ENCODE measurements at regions not wholly inside any gene's neighbourhood (a gene's known extent, or its start where the extent isn't known, plus 50 kb on each side); places are given as distances from the start of the nearest gene placed in this dataset.

DNA sequence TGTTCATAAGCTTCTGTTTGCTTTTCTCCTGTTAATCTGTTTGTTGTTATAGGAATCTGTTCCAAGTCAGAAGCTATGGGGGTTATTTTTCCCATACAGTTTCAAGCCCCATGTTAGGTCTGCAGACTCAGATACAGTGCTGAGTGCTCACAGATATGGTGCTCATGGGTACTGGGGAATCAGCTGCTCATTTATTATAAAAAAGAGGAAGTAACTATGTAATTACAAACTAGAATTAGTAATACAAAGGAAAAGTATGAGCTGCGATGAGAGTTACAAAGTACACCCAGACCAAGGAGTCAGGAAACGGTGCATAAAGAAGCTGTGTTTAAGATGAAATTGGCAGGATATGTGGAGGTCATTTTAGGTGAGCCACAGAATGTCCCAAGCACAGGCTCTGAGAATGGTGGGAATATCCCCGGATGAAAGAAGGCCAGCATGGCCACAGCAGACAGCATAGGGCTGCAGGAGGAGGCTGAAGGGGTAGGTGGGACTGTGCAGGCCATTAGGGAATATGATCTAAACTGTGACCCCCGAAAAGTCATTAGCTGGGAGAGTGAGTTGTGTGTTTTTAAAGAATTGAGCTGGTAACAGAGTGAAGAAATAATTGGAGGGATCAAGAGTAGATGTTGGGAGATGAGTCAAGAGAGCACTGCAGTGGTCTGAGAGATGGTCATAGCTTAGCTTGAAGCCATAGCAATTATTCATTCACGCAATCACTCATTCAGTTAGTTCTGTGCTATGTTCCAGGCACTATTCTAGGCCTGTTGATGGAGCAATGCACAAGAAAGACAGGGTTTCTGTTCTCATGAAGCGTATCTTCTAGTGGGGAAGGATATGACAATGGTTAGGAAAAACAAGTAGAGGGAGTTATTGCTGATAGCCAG lies 177.4 kb upstream of the UBL3 start:
- TF ChIP-seq, protein P1, sequence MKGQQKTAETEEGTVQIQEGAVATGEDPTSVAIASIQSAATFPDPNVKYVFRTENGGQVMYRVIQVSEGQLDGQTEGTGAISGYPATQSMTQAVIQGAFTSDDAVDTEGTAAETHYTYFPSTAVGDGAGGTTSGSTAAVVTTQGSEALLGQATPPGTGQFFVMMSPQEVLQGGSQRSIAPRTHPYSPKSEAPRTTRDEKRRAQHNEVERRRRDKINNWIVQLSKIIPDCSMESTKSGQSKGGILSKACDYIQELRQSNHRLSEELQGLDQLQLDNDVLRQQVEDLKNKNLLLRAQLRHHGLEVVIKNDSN (IDR thresholded peaks at IDR 0.05) = no peak
- TF ChIP-seq EGR1 (IDR thresholded peaks at IDR 0.05) (no peak), RAD21 (IDR thresholded peaks at IDR 0.05; ENCODE audit: low read depth) (no peak), NFIC (IDR thresholded peaks at IDR 0.05) (no peak), YY1 (IDR thresholded peaks at IDR 0.05; ENCODE audit: low read depth) (no peak)
- TF ChIP-seq, protein P2, sequence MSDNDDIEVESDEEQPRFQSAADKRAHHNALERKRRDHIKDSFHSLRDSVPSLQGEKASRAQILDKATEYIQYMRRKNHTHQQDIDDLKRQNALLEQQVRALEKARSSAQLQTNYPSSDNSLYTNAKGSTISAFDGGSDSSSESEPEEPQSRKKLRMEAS (IDR thresholded peaks at IDR 0.05) = no peak
- TF ChIP-seq, protein P3, sequence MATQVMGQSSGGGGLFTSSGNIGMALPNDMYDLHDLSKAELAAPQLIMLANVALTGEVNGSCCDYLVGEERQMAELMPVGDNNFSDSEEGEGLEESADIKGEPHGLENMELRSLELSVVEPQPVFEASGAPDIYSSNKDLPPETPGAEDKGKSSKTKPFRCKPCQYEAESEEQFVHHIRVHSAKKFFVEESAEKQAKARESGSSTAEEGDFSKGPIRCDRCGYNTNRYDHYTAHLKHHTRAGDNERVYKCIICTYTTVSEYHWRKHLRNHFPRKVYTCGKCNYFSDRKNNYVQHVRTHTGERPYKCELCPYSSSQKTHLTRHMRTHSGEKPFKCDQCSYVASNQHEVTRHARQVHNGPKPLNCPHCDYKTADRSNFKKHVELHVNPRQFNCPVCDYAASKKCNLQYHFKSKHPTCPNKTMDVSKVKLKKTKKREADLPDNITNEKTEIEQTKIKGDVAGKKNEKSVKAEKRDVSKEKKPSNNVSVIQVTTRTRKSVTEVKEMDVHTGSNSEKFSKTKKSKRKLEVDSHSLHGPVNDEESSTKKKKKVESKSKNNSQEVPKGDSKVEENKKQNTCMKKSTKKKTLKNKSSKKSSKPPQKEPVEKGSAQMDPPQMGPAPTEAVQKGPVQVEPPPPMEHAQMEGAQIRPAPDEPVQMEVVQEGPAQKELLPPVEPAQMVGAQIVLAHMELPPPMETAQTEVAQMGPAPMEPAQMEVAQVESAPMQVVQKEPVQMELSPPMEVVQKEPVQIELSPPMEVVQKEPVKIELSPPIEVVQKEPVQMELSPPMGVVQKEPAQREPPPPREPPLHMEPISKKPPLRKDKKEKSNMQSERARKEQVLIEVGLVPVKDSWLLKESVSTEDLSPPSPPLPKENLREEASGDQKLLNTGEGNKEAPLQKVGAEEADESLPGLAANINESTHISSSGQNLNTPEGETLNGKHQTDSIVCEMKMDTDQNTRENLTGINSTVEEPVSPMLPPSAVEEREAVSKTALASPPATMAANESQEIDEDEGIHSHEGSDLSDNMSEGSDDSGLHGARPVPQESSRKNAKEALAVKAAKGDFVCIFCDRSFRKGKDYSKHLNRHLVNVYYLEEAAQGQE (IDR thresholded peaks at IDR 0.05; ENCODE audit: low read depth) = no peak

Measured in Ishikawa (cell line).